ENCODE measurements at regions not wholly inside any gene's neighbourhood (a gene's known extent, or its start where the extent isn't known, plus 50 kb on each side); places are given as distances from the start of the nearest gene placed in this dataset.

- Histone ChIP-seq H3K27ac (ENCODE audit: low read length) (no peak overlapping the region), H3K4me3 (ENCODE audit: low read length) (no peak overlapping the region), H2AFZ (ENCODE audit: low read depth, low read length) (no peak overlapping the region), H3K9ac (ENCODE audit: low read length) (no peak overlapping the region), H4K20me1 (ENCODE audit: insufficient read depth, low read length) (no peaks in the 10 kb centered on the region), H3K9me3 (ENCODE audit: insufficient read depth, low read length) (no peaks in the 10 kb centered on the region), H3K36me3 (replicated peaks; ENCODE audit: low read depth, low read length) (no peaks in the 10 kb centered on the region), H3K4me1 (ENCODE audit: low read length) (no peaks in the 10 kb centered on the region), H3K4me2 (ENCODE audit: low read length) (no peak overlapping the region), H3K79me2 (ENCODE audit: low read length) (no peaks in the 10 kb centered on the region), H3K27me3 (ENCODE audit: low read depth, low read length) (no peaks in the 10 kb centered on the region)
- TF ChIP-seq EZH2phosphoT487 (IDR thresholded peaks at IDR 0.05; ENCODE audit: low read depth) = no peak
- TF ChIP-seq CTCF (IDR thresholded peaks at IDR 0.05; ENCODE audit: low read depth, low read length) = no peak
Measured at GRCh38 chr20:48193627-48194425, 408.5 kb upstream of the SULF2 start.

GRCh38 chr20:48192109-48192508 is 406.8 kb upstream of the SULF2 start:
- no peaks in the 10 kb centered on the region for H3K36me3 ChIP-seq (replicated peaks; ENCODE audit: low read depth, low read length)
- H3K9ac ChIP-seq (ENCODE audit: low read length) = no peak overlapping the region
- no peak overlapping the region for H2AFZ ChIP-seq (ENCODE audit: low read depth, low read length)
- H3K27me3 ChIP-seq (ENCODE audit: low read depth, low read length) = no peaks in the 10 kb centered on the region
- H3K4me3 ChIP-seq (ENCODE audit: low read length) = no peak overlapping the region
- no peaks in the 10 kb centered on the region for H3K79me2 ChIP-seq (ENCODE audit: low read length)
- H3K9me3 ChIP-seq (ENCODE audit: insufficient read depth, low read length) = no peaks in the 10 kb centered on the region
- H4K20me1 ChIP-seq (ENCODE audit: insufficient read depth, low read length) = no peaks in the 10 kb centered on the region
- TF ChIP-seq CTCF (IDR thresholded peaks at IDR 0.05; ENCODE audit: low read depth, low read length) (no peak), EZH2phosphoT487 (IDR thresholded peaks at IDR 0.05; ENCODE audit: low read depth) (no peak)
- H3K4me2 ChIP-seq (ENCODE audit: low read length) = no peak overlapping the region
- H3K27ac ChIP-seq (ENCODE audit: low read length) = no peak overlapping the region
- H3K4me1 ChIP-seq (ENCODE audit: low read length) = no peaks in the 10 kb centered on the region

GRCh38 chr20:48191200-48191599 is 405.9 kb upstream of the SULF2 start:
- no peak overlapping the region for H3K4me2 ChIP-seq (ENCODE audit: low read length)
- H4K20me1 ChIP-seq (ENCODE audit: insufficient read depth, low read length) = no peaks in the 10 kb centered on the region
- H3K27me3 ChIP-seq (ENCODE audit: low read depth, low read length) = no peaks in the 10 kb centered on the region
- no peaks in the 10 kb centered on the region for H3K79me2 ChIP-seq (ENCODE audit: low read length)
- no peak overlapping the region for H3K27ac ChIP-seq (ENCODE audit: low read length)
- no peaks in the 10 kb centered on the region for H3K36me3 ChIP-seq (replicated peaks; ENCODE audit: low read depth, low read length)
- H3K4me3 ChIP-seq (ENCODE audit: low read length) = no peak overlapping the region
- H3K4me1 ChIP-seq (ENCODE audit: low read length) = no peaks in the 10 kb centered on the region
- H2AFZ ChIP-seq (ENCODE audit: low read depth, low read length) = no peak overlapping the region
- H3K9me3 ChIP-seq (ENCODE audit: insufficient read depth, low read length) = no peaks in the 10 kb centered on the region
- no peak overlapping the region for H3K9ac ChIP-seq (ENCODE audit: low read length)
- TF ChIP-seq CTCF (IDR thresholded peaks at IDR 0.05; ENCODE audit: low read depth, low read length) (no peak), EZH2phosphoT487 (IDR thresholded peaks at IDR 0.05; ENCODE audit: low read depth) (no peak)

- Histone ChIP-seq H3K4me2 (ENCODE audit: low read length) (no peak overlapping the region), H3K4me1 (ENCODE audit: low read length) (no peaks in the 10 kb centered on the region), H3K4me3 (ENCODE audit: low read length) (no peak overlapping the region), H3K79me2 (ENCODE audit: low read length) (no peaks in the 10 kb centered on the region), H2AFZ (ENCODE audit: low read depth, low read length) (no peak overlapping the region), H3K9ac (ENCODE audit: low read length) (no peak overlapping the region), H4K20me1 (ENCODE audit: insufficient read depth, low read length) (no peaks in the 10 kb centered on the region), H3K27ac (ENCODE audit: low read length) (no peak overlapping the region), H3K9me3 (ENCODE audit: insufficient read depth, low read length) (no peaks in the 10 kb centered on the region), H3K36me3 (replicated peaks; ENCODE audit: low read depth, low read length) (no peaks in the 10 kb centered on the region), H3K27me3 (ENCODE audit: low read depth, low read length) (no peaks in the 10 kb centered on the region)
- TF ChIP-seq EZH2phosphoT487 (IDR thresholded peaks at IDR 0.05; ENCODE audit: low read depth) = no peak
- TF ChIP-seq CTCF (IDR thresholded peaks at IDR 0.05; ENCODE audit: low read depth, low read length) = no peak
Measured at GRCh38 chr20:48190757-48191156, 405.5 kb upstream of the SULF2 start.
